Ishikawa (cell line): ENCODE measurements at regions not wholly inside any gene's neighbourhood (a gene's known extent, or its start where the extent isn't known, plus 50 kb on each side); places are given as distances from the start of the nearest gene placed in this dataset.

ENCODE experiments used
- EP300 ChIP-seq: IDR thresholded peaks from 2 replicates; pipeline ENCODE4 v1.6.1; 2012; ENCODE audit warnings: borderline replicate concordance
- MAX ChIP-seq: IDR thresholded peaks from 2 replicates; pipeline ENCODE4 v1.6.1; 2012
- REST ChIP-seq: IDR thresholded peaks from 2 replicates; pipeline ENCODE4 v1.6.1; 2012; ENCODE audit warnings: low read depth, mild to moderate bottlenecking

- TF ChIP-seq MAX: no peak
- TF ChIP-seq REST: no peak
- no peak for TF ChIP-seq EP300
Observed at GRCh38 chr9:105023788-105024187, 95.8 kb upstream of the ABCA1 start.
